GM21717 (cell line): ENCODE measurements at regions not wholly inside any gene's neighbourhood (a gene's known extent, or its start where the extent isn't known, plus 50 kb on each side); places are given as distances from the start of the nearest gene placed in this dataset.

Experiments
- ATAC-seq: cut with Tn5 transposase; IDR thresholded peaks from one replicate; pipeline ENCODE4 v1.9.1; 2021; ENCODE audit warnings: mild to moderate bottlenecking, moderate library complexity; ENCODE audit not compliant: unreplicated experiment

GRCh38 chr5:109476292-109476691 lies 66.5 kb upstream of the PJA2 start:
- ATAC-seq: no peak

GRCh38 chr5:109469896-109470662 lies 60.3 kb upstream of the PJA2 start:
- ATAC-seq: no peak

GRCh38 chr5:109468737-109469420 lies 59.1 kb upstream of the PJA2 start:
- peak; percentile 90 for ATAC-seq

- no peak for ATAC-seq
These were observed 58.5 kb upstream of the PJA2 start for GRCh38 chr5:109468288-109468676.

DNA sequence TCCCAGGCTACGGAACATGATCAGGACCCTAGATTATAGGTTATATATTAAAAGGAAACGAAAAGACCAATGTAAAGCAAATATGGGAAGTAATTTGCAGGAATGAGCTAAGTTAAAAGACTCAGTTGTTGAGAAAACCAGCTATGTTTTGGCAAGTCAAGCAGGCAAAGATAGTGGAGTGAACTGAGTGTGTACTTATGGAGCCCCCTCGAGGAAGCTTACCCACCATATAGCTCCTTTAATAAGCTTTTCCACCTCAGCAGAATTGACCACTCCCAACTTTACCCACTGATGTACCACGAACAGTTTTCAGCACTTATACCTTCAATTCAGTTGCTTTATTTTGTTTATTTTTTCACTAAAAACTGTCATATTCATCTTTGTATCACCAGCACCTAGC lies 57.3 kb upstream of the PJA2 start:
- no peak for ATAC-seq
